ENCODE measurements at regions not wholly inside any gene's neighbourhood (a gene's known extent, or its start where the extent isn't known, plus 50 kb on each side); places are given as distances from the start of the nearest gene placed in this dataset.

- TF ChIP-seq CTCF (IDR thresholded peaks at IDR 0.05) = no peak
- no peak for TF ChIP-seq POLR2A (IDR thresholded peaks at IDR 0.05)
- no peak for TF ChIP-seq POLR2AphosphoS5 (IDR thresholded peaks at IDR 0.05; ENCODE audit: insufficient read depth in 1 of 2, low read depth in 1 of 2)
Measured at GRCh38 chr6:160917572-160917971, 74.0 kb upstream of the MAP3K4 start.
